ENCODE measurements at regions not wholly inside any gene's neighbourhood (a gene's known extent, or its start where the extent isn't known, plus 50 kb on each side); places are given as distances from the start of the nearest gene placed in this dataset.

GRCh38 chr3:102141096-102141927, 292.0 kb downstream of the NFKBIZ start:
- H3K36me3 ChIP-seq (ENCODE audit: control insufficient read depth in 4 of 4, insufficient read depth in 3 of 4, low read depth in 1 of 4, low read length in 3 of 4), result no peaks in the 10 kb centered on the region
- TF ChIP-seq TAF1 (conservative IDR thresholded peaks at IDR 0.05), result no peak
- no peak for TF ChIP-seq ZBTB33 (IDR thresholded peaks at IDR 0.05)
- no peak for TF ChIP-seq MAX (IDR thresholded peaks at IDR 0.05)
- no peak for TF ChIP-seq FOXA2 (IDR thresholded peaks at IDR 0.05)
- TF ChIP-seq SP1 (IDR thresholded peaks at IDR 0.05), result no peak
- TF ChIP-seq FOXA1 (IDR thresholded peaks at IDR 0.05), result no peak
- no peak for TF ChIP-seq NR2F2 (IDR thresholded peaks at IDR 0.05)
- TF ChIP-seq CTCF (IDR thresholded peaks at IDR 0.05; ENCODE audit: low read depth, low read length, missing input control), result no peak
- TF ChIP-seq ATF3 (IDR thresholded peaks at IDR 0.05), result no peak
- TF ChIP-seq RAD21 (IDR thresholded peaks at IDR 0.05), result no peak
- TF ChIP-seq JUND (IDR thresholded peaks at IDR 0.05), result no peak
- TF ChIP-seq HNF4A (conservative IDR thresholded peaks at IDR 0.05), result no peak
- TF ChIP-seq YY1 (IDR thresholded peaks at IDR 0.05), result no peak
- TF ChIP-seq EGR1 (IDR thresholded peaks at IDR 0.05; ENCODE audit: low read depth in 2 of 2), result no peak
- TF ChIP-seq HNF4G (IDR thresholded peaks at IDR 0.05), result no peak
- TF ChIP-seq REST (IDR thresholded peaks at IDR 0.05), result no peak
- no peak for TF ChIP-seq GABPA (IDR thresholded peaks at IDR 0.05 in 1 of 2, conservative IDR thresholded peaks at IDR 0.05 in 1 of 2)
- no peak for TF ChIP-seq RXRA (IDR thresholded peaks at IDR 0.05)
- no peak overlapping the region for H3K4me3 ChIP-seq (ENCODE audit: low read depth in 1 of 3, low read length in 3 of 3)
- no peak for DNase-seq (ENCODE audit: low spot score)
- H3K27ac ChIP-seq (ENCODE audit: low read depth in 1 of 2, low read length in 2 of 2), result no peak overlapping the region
- no peak overlapping the region for H3K9ac ChIP-seq (ENCODE audit: low read depth in 1 of 2, low read length in 2 of 2)
- WGBS, result 70% methylated on average over 5 of the region's 5 CpGs
- H3K4me1 ChIP-seq (ENCODE audit: control insufficient read depth in 4 of 4, insufficient read depth in 4 of 4, low read length in 3 of 4), result peaks cover 0 to 2% (median 0%) of the 10 kb centered on the region in 4 donors
- no peaks in the 10 kb centered on the region for H3K9me3 ChIP-seq (ENCODE audit: control insufficient read depth in 4 of 4, low read length in 3 of 4)
- H3K27me3 ChIP-seq (ENCODE audit: control insufficient read depth in 4 of 4, insufficient read depth in 4 of 4, low read length in 3 of 4), result no peaks in the 10 kb centered on the region
